HL-60/S4 (cell line): ENCODE measurements at regions not wholly inside any gene's neighbourhood (a gene's known extent, or its start where the extent isn't known, plus 50 kb on each side); places are given as distances from the start of the nearest gene placed in this dataset.

ENCODE experiments used
- in situ Hi-C: fragments of 300-500 bp; cut with MboI; formaldehyde crosslinking; loops from 2 replicates; pipeline ENCODE4 v1.14.3; 2022; ENCODE audit warnings: low sequenced_read_pairs

DNA sequence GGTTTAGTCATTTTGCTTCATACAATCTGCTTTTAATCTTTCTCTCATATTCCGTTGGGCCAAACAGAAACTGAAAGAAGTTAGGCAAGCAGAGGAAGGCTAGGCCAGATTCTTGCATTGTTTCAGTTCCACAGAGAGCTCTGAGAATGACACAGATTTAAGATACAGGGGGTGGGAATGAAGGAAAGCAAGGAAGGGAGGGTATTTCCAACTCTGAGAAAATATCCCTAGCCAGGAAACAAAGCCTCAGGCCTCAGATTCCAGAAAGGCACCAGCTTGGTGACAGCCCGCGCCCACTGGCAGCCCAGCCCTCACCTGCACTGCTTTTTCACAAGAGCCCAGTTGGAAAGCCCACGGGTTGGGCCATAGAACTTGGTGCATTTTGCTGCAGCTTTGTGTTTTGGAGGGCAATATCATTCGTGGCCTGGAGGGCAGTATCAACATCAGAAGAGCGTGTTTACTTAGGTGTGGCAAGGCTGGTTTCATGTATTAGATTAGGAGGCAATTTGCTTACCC lies 63.5 kb downstream of the ENC1 start:
- in situ Hi-C loops = no loop called here

DNA sequence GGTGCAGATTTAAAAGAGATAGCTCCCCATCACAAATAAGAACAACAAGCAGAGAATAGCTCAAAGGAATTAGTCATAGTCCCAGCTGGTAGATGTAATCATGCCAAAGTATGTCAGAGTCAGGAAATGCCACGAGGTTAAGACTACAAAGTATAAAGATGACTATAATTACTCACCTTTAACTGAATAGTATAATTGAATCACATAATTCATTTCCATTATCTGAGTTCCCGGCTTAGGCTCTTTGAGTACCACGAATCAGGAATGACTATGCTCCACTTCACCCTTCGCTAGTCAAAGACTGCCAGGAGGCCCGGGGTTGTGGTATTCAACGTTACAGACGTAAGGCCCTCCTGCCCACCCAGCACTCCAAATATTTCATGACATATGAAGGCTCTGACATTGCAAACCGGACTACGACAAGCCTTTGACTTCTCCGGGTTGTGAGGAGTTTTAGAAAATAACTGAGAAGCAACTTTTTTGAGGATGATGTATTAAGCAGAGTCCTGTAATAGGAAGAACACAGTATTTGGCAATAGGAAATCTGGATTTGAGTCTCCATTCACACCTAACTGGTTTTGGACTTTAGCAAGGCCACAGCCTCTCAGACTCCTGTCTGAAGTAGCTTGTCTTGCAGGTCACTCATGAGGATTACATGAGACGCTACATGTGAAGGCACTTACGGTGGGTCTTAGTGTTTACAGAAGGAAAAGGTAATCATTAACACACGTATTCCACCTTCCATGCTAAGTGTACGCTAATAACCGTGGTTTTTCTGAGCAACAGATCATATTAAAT lies 64.6 kb downstream of the ENC1 start:
- in situ Hi-C loops = no loop called here

DNA sequence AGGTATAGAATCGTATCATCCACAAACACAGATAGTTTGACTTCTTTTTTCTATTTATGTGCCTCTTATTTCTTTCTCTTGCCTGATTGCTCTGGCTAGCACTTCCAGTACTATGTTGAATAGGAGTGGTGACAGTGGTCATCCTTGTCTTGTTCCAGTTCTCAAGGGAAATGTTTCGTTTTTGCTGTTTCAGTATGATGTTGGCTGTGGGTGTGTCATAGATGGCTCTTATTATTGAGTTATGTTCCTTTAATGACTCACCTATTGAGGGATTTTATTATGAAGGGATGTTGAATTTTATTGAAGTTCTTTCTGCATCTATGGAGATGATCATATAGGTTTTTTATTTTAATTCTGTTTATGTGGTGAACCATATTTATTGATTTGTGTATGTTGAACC lies 70.3 kb downstream of the ENC1 start:
- in situ Hi-C loops = no loop called here

DNA sequence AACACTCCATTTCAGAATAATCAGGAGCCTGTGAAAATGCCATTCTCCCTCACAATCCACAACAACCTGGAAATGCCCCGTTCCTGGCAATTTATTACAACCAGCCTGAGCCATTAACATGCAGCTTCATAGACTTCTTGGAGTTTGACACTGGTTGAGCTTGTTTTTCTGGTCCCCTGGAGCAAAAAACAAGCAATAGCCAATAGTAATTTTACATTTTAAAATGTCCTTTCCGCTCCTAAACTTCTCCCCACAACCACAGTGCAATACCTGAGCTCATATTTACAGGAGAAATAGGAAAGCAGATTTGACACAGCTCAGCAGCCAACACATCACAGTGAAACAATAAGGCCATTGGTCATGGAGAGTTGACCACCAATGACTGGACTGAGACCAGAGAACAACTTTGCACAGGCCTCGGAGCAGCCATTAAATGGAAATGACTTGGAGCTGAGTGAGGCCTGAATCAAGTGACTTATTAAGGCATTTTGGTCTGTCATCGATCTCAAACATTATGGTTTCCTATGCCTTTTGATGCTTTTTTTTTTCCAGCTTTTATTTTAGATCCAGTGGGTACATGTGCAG lies 73.0 kb downstream of the ENC1 start:
- in situ Hi-C loops = no loop called here

DNA sequence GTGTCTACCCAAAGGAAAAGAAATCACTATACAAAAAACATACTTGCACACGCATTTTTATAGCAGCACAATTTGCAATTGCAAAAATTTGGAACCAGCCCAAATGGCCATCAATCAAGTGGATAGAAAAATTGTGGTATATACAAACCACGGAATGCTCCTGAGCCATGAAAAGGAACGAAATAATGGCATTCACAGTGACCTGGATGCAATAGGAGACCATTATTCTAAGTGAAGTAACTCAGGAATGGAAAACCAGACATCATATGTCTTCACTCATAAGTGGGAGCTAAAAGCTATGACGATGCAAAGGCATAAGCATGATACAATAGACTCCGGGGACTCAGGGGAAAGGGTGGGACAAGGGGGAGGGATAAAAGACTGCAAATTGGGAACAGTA lies 78.4 kb downstream of the ENC1 start:
- in situ Hi-C loops = no loop called here

DNA sequence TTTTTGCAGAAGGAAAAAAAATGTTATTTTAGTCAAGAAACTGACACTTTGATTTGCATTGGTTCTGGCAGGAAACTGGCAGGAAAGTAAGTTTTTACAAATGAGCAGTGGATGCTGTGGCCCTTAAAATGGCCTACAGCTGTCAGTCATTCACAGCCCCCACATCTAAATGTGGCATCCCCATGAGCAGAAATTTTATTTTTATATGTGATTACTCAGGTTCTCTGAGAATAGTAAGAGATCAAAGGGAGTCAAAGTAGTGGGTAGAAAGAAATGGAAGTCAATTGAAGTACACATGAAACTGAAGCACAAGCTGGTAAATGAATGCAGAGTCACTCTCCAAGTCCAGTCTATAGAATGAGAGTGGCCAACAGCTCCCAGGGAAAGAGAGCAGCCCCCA lies 80.3 kb downstream of the ENC1 start:
- in situ Hi-C loops = no loop called here

DNA sequence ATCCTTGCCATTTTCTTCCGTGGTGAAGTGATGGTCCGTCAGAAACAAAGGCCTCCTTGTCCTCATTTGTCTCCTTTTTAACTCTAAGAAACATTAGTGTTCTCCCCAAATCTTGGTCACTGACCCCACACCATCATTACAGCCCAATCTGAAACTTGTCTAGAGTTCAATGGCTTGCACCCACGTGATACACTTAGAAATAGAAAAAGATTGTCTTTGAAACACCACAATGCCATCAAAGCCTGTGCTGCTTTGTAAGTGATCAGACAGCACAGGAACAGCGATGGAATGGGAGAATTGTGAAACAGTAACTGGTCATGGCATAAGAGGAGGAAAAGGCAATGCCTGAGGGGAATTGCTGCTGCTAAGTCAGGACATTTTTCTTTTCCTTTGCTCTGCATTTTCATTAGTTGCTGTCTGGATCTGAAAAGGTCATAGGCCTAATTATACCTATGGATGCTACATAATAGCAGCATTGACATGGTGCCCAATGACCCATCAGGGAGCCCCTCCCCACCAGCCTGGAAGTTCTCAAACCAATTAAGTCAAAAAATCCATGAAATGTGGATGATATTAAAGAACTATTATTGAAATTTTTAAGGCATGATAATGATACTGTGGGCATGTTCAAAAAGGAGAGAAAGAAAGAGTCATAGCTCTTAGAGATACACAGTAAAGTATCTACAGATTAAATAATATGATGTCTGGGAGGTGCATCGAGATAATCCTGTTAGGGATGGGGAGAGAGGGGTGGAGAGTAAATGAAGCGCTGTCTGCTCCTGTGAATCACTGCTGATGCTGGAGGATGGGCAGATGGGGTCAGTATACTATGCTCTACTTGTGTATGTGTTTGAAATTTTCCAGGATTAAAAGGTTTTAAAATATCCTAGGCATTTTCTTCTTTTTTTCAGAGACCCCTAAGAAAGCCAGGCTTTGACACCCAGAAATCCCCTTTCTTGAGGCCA lies 83.6 kb downstream of the ENC1 start:
- in situ Hi-C loops = no loop called here

DNA sequence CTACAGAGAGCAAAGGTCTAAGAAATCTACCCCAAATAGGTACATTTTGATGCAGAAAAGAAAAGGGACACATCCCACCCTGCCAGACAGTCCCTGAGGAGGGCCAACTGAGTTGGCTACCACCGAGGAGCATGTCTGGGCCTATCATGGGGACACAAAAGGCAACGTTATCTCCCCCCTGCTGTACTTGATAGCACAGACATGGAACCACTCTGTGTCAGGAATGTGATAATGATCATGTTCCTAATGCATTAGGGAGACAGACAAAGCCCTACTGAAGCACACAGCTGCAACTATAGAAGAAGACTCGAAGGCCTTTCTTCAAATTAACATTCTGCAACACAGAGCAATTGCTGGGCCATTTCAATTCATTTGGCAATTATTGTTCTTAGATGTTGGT lies 84.5 kb downstream of the ENC1 start:
- in situ Hi-C loops = no loop called here

DNA sequence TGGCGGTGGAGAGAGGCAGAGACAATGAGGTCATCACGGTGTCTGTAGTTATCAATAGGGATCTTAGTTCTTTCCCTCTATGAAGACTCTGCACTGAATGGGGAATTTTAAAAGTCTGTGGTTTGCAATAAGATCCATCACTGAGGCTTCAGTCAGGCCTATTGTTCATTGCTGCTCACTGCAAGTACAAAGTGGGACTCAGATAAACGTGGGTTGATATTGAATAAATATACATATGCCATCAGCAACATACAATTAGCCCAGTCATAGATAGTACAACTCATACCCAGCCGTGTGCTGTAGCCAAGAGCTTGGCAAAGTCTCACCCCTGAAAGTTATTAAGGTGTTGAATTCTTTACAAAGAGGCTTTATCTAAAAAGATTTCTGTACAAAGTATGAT lies 88.4 kb downstream of the ENC1 start:
- in situ Hi-C loops = no loop called here

DNA sequence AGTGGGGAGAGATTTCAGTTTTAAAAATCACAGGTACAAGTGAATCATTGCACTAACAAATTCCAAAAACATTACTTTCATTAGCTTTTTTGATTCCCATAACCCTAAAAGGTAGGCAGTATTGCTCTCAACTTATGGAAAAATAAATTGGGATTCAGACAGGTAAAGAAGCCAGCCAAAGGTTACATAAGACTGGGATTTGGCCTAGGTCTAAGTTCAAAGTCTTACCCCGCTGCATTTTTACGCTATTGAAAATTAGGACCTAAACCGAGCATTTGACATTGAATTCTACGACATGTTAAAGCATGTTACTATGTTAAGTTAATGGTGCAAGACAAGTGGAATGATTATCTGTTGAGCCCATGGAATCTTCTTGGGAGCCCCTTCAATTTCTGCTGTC lies 89.6 kb downstream of the ENC1 start:
- in situ Hi-C loops = no loop called here

DNA sequence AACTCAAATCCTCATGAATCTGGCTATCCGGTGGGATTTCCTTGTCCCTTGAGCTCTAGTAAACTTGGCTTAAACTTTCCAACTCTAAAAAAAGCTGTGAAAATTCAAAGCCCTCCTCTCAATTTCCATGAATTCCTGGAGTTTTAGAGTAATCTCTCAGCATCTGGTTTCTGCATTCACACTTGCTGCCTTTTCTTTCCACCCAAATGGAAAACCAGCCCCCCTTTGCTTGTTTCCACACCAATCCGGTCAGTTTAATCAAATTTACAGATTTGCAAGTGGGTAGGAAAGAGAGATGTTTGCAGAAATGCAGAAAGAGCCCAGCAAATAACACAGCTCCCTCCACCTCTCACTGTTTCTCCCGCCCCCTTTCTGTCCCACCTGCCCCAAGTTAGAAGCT lies 91.1 kb downstream of the ENC1 start:
- in situ Hi-C loops = no loop called here

DNA sequence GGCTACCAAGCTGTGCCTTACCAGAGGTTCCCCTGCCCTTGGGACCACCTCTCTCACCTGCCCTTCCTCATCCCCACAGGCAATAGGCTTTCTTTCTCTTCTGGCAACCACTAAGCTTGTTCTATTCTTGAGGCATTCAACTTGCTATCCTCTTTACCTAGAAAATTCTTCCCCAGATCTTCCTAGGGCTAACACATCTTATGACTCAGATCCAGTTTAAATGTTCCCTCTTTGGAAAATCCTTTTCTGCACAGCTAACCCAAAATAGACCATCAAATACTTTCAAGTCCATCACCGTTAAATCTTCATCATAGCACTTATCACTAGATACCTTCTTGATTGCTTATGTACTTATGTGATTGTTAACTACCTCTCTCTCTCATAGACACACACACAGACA lies 93.7 kb downstream of the ENC1 start:
- in situ Hi-C loops = no loop called here

DNA sequence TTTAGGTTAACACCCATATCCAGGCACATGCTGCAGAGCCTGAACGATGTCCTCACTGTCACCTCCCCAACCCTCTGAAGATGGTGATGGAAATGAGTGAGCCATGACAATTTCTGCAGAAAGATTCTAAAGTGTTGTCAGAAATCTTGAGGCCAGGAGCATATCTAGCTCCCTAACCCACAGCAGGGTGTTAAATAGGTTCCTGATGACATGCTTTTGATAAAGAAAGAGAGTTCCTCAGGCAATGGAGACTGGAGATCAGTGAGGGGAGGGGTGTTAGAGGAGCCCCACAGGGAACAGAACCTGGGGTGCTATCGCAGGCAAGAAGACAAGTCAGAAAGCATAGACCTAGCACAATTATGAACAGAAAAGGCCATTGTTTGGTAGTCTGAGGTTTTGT lies 95.7 kb downstream of the ENC1 start:
- in situ Hi-C loops = no loop called here

DNA sequence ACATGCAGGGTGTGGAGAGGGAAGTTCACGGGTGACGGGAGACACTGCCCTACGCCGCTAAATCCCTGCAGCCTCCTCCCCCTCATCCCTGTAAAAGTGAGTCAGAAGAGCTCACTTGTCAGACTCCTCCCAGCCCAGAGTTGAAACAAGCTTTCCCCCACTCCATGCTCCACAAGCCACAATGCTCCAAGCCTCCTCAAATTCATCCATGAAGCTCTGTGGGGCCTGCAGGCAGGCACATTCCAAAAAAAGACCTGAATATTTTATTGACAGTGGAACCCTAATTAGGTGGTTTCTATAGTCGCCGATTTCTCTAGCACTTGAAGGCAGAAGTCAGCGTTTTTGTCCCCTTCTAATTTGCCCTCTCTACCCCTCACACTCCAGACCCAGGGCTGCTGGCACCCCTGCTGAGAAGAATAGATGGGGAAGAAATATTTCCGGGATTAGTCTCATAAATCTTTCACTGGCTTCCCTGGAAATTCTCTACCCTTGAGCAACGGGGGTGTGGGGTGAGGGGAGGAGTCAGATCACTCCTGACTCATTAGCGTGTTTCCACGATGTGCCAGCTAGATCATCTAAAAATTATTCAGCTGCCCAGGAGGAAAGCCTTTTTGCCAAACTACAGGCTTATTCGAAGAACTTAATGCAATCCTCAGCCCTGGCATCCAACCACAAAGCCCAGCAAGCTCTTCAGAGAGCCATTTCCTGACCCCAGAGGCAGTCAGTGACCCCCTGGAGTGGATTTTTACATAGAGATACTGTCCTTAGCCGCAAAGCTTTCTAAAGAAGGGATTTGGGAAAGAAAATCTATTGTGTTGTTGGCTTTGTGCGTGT lies 97.1 kb downstream of the ENC1 start:
- in situ Hi-C loops = no loop called here

DNA sequence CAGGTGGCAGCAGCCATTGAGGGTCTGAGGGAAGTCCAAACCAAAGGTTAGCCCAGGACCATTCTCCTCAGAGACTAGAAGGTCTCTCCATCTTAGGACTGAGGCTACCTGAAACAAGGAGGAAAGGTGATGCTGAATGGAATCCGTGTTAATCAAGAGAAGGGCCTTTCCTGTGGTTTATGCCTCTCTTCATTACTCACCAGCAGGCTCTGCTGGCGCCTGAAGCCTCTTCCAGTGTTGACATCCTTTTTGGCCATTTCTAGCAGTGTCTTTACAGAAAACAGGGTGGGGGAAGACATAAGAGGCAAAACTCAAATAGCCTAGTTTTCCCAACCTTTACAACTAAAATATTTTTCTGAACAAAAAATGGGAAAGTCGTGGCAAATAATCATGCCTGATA lies 98.0 kb downstream of the ENC1 start:
- in situ Hi-C loops = no loop called here

DNA sequence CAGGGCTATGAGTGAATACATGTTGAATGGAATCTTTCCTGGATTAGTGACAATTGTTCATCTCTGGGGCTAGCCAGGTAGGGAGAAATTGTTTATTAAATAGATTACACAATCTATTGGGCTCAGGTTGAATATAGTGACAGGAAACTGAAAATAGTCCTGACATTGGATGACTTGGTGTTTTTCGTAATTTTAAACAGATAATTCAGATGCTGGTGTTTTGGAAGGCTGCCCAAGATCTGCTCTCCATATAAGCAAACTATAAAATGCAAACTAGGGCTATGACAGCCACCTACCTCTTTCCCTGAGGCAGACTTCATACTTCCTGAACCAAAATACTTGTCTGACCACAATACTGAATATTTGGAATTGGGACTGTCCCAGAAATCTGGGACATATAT lies 99.1 kb downstream of the ENC1 start:
- in situ Hi-C loops = no loop called here

DNA sequence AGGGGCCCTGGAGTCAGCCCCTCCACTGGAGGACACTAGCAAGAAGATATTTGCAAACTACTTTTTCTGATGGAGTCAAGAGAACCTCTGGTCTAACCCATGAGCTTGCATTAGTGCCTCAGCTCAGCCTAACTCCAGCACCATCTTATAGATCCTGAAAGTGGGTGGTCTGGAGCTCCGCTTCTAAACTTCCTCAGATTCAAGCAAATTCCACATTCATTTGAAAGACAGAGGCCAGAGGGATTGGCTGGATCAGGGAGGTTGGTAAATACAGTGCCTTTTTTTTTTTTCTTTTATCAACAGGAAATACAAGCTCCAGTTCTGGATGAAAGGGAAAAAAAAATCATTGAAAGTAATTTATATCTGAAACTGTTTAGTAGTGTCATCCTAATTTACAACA lies 99.9 kb downstream of the ENC1 start:
- in situ Hi-C loops = no loop called here

DNA sequence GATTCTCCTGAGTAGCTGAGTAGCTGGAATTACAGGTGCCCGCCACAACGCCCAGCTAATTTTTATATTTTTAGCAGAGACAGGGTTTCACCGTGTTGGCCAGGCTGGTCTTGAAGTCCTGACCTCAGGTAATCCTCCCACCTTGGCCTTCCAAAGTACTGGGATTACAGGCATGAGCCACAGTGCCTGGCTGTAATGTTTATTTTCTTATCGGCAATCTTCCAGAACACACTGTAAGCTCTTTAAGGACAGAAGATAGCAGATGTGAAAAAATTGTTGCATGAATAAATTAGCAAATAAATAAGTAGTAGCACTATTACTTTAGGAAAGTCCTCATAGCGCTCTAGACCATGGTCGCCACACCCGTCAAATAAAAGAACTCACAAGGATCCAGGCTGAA lies 100.5 kb downstream of the ENC1 start:
- in situ Hi-C loops = no loop called here

DNA sequence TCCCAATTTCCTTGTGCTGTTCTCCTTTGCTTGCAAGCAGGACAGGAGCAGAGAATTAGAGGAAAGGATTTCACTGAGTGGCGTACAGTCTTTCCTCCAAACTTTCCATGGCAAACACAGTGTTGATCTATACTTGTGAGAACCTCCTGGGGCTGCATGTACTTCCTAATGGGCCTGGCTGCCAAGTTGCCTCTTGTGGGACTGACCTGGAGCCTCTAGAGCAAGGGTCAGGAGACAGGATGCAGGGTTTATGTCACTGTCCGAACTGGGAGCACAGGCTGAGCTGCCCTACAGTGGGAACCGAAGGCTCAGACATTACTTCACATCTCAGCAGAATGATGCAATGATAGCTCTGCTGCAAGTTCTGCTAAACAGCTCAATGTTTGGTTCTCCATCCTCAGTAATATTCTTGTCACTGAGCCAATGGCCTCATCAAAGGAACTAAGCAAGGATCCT lies 102.3 kb downstream of the ENC1 start:
- in situ Hi-C loops = no loop called here

DNA sequence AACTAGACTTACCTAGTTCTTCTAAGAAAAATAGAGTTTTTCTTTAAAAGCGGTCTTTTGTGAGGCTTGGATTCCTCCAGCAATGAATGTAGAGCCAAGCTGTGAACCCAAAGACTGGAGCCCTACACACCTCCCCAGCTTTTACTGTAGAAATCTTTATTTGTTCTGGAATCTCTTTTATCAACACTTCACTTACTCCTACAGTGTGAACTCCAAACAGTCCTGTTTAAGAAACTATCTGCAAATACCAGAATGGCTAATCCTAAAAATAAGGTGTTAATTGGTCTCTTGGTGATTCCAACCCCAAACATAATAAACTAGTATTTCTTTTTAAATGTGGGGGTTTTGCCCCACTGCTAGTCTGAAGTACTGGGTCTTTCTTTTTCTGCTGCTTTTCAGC lies 103.9 kb downstream of the ENC1 start:
- in situ Hi-C loops = no loop called here

DNA sequence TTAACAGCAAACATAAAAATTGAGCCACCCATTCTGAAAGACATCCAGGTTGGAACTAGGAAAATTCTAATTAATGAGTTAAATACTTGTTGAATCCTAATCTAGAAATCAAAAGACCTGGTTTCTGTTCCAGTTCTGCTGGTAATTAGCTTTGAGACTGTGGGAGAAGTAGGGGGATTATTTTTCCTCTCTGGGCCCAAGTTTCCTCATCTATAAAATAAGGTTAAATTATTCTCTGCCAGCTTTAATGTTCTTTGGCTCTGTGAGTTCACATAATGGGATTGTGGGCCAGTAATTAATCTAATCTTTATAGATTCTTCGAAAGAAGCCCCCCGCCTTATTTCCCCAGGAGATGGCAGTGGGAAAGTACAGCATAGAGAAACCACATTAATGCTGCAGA lies 104.6 kb downstream of the ENC1 start:
- in situ Hi-C loops = no loop called here
